Neuronal stem cell (in vitro differentiated cells): ENCODE measurements at regions not wholly inside any gene's neighbourhood (a gene's known extent, or its start where the extent isn't known, plus 50 kb on each side); places are given as distances from the start of the nearest gene placed in this dataset.

Experiments used
- DNase-seq: peaks from one replicate; pipeline ENCODE4 v3.0.0-alpha.2; 2013; ENCODE audit warnings: low spot score
- H2AFZ ChIP-seq: one replicate; pipeline ENCODE4 v1.6.1; 2013; ENCODE audit warnings: mild to moderate bottlenecking, low read length, inconsistent platforms
- H2AK5ac ChIP-seq: 2 replicates; pipeline ENCODE4 v1.6.1; 2013; ENCODE audit warnings: low read depth, mild to moderate bottlenecking, inconsistent platforms, low read length, moderate library complexity, mixed read lengths
- H2BK120ac ChIP-seq: 2 replicates; pipeline ENCODE4 v1.6.1; 2013; ENCODE audit warnings: low read depth, mild to moderate bottlenecking, inconsistent platforms, low read length, moderate library complexity, mixed read lengths
- H2BK12ac ChIP-seq: one replicate; pipeline ENCODE4 v1.6.1; 2013; ENCODE audit warnings: low read length, inconsistent platforms
- H2BK15ac ChIP-seq: 2 replicates; pipeline ENCODE4 v1.6.1; 2013; ENCODE audit warnings: mild to moderate bottlenecking, low read length, inconsistent platforms, mixed read lengths
- H2BK5ac ChIP-seq: one replicate; pipeline ENCODE4 v1.6.1; 2013; ENCODE audit warnings: inconsistent platforms, mild to moderate bottlenecking, low read length, moderate library complexity
- H3K14ac ChIP-seq: one replicate; pipeline ENCODE4 v1.6.1; 2013; ENCODE audit warnings: low read length, inconsistent platforms
- H3K18ac ChIP-seq: 2 replicates; pipeline ENCODE4 v1.6.1; 2013; ENCODE audit warnings: low read length, inconsistent platforms
- H3K23ac ChIP-seq: 2 replicates; pipeline ENCODE4 v1.6.1; 2013; ENCODE audit warnings: low read depth, mild to moderate bottlenecking, mixed read lengths, low read length, inconsistent platforms; ENCODE audit not compliant: poor library complexity
- H3K27ac ChIP-seq: replicated peaks from 3 replicates; pipeline ENCODE4 v1.5.1; 2013; ENCODE audit warnings: low read length, inconsistent platforms
- H3K27me3 ChIP-seq, 3 experiments: 2 replicates each; pipeline ENCODE4 v1.6.1; 2013; ENCODE audit warnings: low read length in 3 of 3, mild to moderate bottlenecking in 2 of 3, inconsistent platforms in 1 of 3, low read depth in 1 of 3, mixed read lengths in 1 of 3, moderate library complexity in 1 of 3; ENCODE audit not compliant: control insufficient read depth in 3 of 3, insufficient read depth in 3 of 3
- H3K36me3 ChIP-seq, 2 donors: replicated peaks in 1 of 2; 2 replicates each; pipeline ENCODE4 v1.6.1; 2013; ENCODE audit warnings: low read length in 2 of 2; ENCODE audit not compliant: control insufficient read depth in 2 of 2, insufficient read depth in 2 of 2
- H3K4ac ChIP-seq: 2 replicates; pipeline ENCODE4 v1.6.1; 2013; ENCODE audit warnings: inconsistent platforms, mild to moderate bottlenecking, low read length, moderate library complexity
- H3K4me1 ChIP-seq, 2 donors: 1 replicate in 1 of 2; 2 replicates in 1 of 2; pipeline ENCODE4 v1.6.1; 2013; ENCODE audit warnings: low read length in 2 of 2, low read depth in 1 of 2; ENCODE audit not compliant: control insufficient read depth in 2 of 2, insufficient read depth in 1 of 2
- H3K4me2 ChIP-seq: one replicate; pipeline ENCODE4 v1.6.1; 2013; ENCODE audit warnings: mild to moderate bottlenecking, low read length, inconsistent platforms; ENCODE audit not compliant: insufficient read depth, poor library complexity, severe bottlenecking
- H3K4me3 ChIP-seq, 2 donors: 2 replicates each; pipeline ENCODE4 v1.5.1; 2013; ENCODE audit warnings: low read length in 2 of 2, mild to moderate bottlenecking in 2 of 2, inconsistent platforms in 1 of 2, moderate library complexity in 1 of 2
- H3K79me1 ChIP-seq: one replicate; pipeline ENCODE4 v1.6.1; 2013; ENCODE audit warnings: low read depth, mild to moderate bottlenecking, inconsistent platforms, low read length, moderate library complexity
- H3K9ac ChIP-seq: one replicate; pipeline ENCODE4 v1.6.1; 2013; ENCODE audit warnings: mild to moderate bottlenecking, low read depth, low read length, inconsistent platforms; ENCODE audit not compliant: poor library complexity
- H3K9me3 ChIP-seq, 2 donors: replicated peaks in 1 of 2; 2 replicates each; pipeline versions ENCODE3 to v1.6.1; 2013; ENCODE audit warnings: low read length in 2 of 2, mild to moderate bottlenecking in 2 of 2, inconsistent platforms in 1 of 2, low read depth in 1 of 2, mixed read lengths in 1 of 2, moderate library complexity in 1 of 2; ENCODE audit not compliant: control insufficient read depth in 2 of 2, insufficient read depth in 1 of 2
- H4K8ac ChIP-seq: one replicate; pipeline ENCODE4 v1.6.1; 2013; ENCODE audit warnings: low read depth, mild to moderate bottlenecking, inconsistent platforms, low read length, moderate library complexity
- H4K91ac ChIP-seq: one replicate; pipeline ENCODE4 v1.6.1; 2013; ENCODE audit warnings: low read length, low read depth, mild to moderate bottlenecking, inconsistent platforms; ENCODE audit not compliant: poor library complexity
- WGBS, 2 donors: extraction: QIAGEN DNeasy Blood & Tissue Kit; methylation state at CpG; one replicate each; pipeline ENCODE4 v1.1.7; 2013; ENCODE audit warnings: missing lambda C conversion rate in 2 of 2, mixed read lengths in 1 of 2; ENCODE audit not compliant: insufficient read length in 2 of 2, insufficient replicate concordance in 1 of 2; ENCODE audit errors: extremely low coverage in 2 of 2; 5-methylcytosine and 5-hydroxymethylcytosine counted together

GRCh38 chr12:76247026-76247646 lies 101.1 kb downstream of the BBS10 start:
- no peak overlapping the region for H2BK15ac ChIP-seq
- no peak overlapping the region for H3K9ac ChIP-seq
- H3K27ac ChIP-seq = no peak overlapping the region
- H3K9me3 ChIP-seq = no peaks in the 10 kb centered on the region
- no peak overlapping the region for H4K8ac ChIP-seq
- no peaks in the 10 kb centered on the region for H3K27me3 ChIP-seq
- no peak overlapping the region for H2AFZ ChIP-seq
- no peak overlapping the region for H3K4me3 ChIP-seq
- H2BK5ac ChIP-seq = no peak overlapping the region
- H3K23ac ChIP-seq = no peak overlapping the region
- no peak overlapping the region for H4K91ac ChIP-seq
- no peak overlapping the region for H2AK5ac ChIP-seq
- no peak overlapping the region for H3K18ac ChIP-seq
- H3K36me3 ChIP-seq = no peaks in the 10 kb centered on the region
- no CpG with 5 or more reads among the region's 4 CpGs for WGBS, 2 donors
- DNase-seq = no peak
- no peak overlapping the region for H3K4ac ChIP-seq
- H3K14ac ChIP-seq = no peak overlapping the region
- no peak overlapping the region for H2BK120ac ChIP-seq
- peaks cover 0 to 5% of the 10 kb centered on the region in 2 donors for H3K4me1 ChIP-seq
- H3K79me1 ChIP-seq = no peaks in the 10 kb centered on the region
- no peak overlapping the region for H2BK12ac ChIP-seq
- H3K4me2 ChIP-seq = no peak overlapping the region

GRCh38 chr12:76246611-76247010 lies 101.6 kb downstream of the BBS10 start:
- no peaks in the 10 kb centered on the region for H3K36me3 ChIP-seq
- no peak overlapping the region for H3K27ac ChIP-seq
- H2BK15ac ChIP-seq = no peak overlapping the region
- no peak overlapping the region for H3K18ac ChIP-seq
- no peak overlapping the region for H4K91ac ChIP-seq
- no peak overlapping the region for H3K4ac ChIP-seq
- H2BK5ac ChIP-seq = no peak overlapping the region
- no peak overlapping the region for H3K4me2 ChIP-seq
- H3K27me3 ChIP-seq = no peaks in the 10 kb centered on the region
- H3K9ac ChIP-seq = no peak overlapping the region
- no peak overlapping the region for H2BK120ac ChIP-seq
- peaks cover 0 to 5% of the 10 kb centered on the region in 2 donors for H3K4me1 ChIP-seq
- H2BK12ac ChIP-seq = no peak overlapping the region
- H3K9me3 ChIP-seq = no peaks in the 10 kb centered on the region
- H2AFZ ChIP-seq = no peak overlapping the region
- H4K8ac ChIP-seq = no peak overlapping the region
- no CpG with 5 or more reads among the region's 2 CpGs for WGBS, 2 donors
- no peak overlapping the region for H3K4me3 ChIP-seq
- DNase-seq = no peak
- no peak overlapping the region for H2AK5ac ChIP-seq
- H3K79me1 ChIP-seq = no peaks in the 10 kb centered on the region
- H3K14ac ChIP-seq = no peak overlapping the region
- no peak overlapping the region for H3K23ac ChIP-seq

GRCh38 chr12:76244300-76244699 lies 103.9 kb downstream of the BBS10 start:
- Histone ChIP-seq H3K4me2 (no peak overlapping the region), H3K18ac (no peak overlapping the region), H3K9ac (no peak overlapping the region), H3K4ac (no peak overlapping the region), H3K14ac (no peak overlapping the region), H3K79me1 (no peaks in the 10 kb centered on the region), H3K27me3 (no peaks in the 10 kb centered on the region), H3K27ac (no peak overlapping the region), H2BK15ac (no peak overlapping the region), H4K8ac (no peak overlapping the region), H2BK12ac (no peak overlapping the region), H2BK120ac (no peak overlapping the region), H2AK5ac (no peak overlapping the region), H3K4me1 (no peaks in the 10 kb centered on the region), H3K4me3 (no peak overlapping the region), H4K91ac (no peak overlapping the region), H2BK5ac (no peak overlapping the region), H3K9me3 (peaks cover 0 to 3% of the 10 kb centered on the region in 2 donors), H2AFZ (no peak overlapping the region), H3K23ac (no peak overlapping the region), H3K36me3 (no peaks in the 10 kb centered on the region)
- DNase-seq = no peak
- no CpG with 5 or more reads among the region's 3 CpGs for WGBS, 2 donors

GRCh38 chr12:76242813-76243550 lies 105.2 kb downstream of the BBS10 start:
- no peak for DNase-seq
- no peak overlapping the region for H3K14ac ChIP-seq
- H3K4ac ChIP-seq = no peak overlapping the region
- no peak overlapping the region for H2AK5ac ChIP-seq
- H2AFZ ChIP-seq = no peak overlapping the region
- H2BK12ac ChIP-seq = no peak overlapping the region
- no peak overlapping the region for H4K91ac ChIP-seq
- H3K27me3 ChIP-seq = no peaks in the 10 kb centered on the region
- no peak overlapping the region for H3K23ac ChIP-seq
- H2BK15ac ChIP-seq = no peak overlapping the region
- no peak overlapping the region for H3K9ac ChIP-seq
- no peaks in the 10 kb centered on the region for H3K4me1 ChIP-seq
- H3K79me1 ChIP-seq = no peaks in the 10 kb centered on the region
- H3K27ac ChIP-seq = no peak overlapping the region
- no peaks in the 10 kb centered on the region for H3K36me3 ChIP-seq
- peaks cover 0 to 3% of the 10 kb centered on the region in 2 donors for H3K9me3 ChIP-seq
- H2BK120ac ChIP-seq = no peak overlapping the region
- no peak overlapping the region for H3K18ac ChIP-seq
- H3K4me2 ChIP-seq = no peak overlapping the region
- H2BK5ac ChIP-seq = no peak overlapping the region
- H3K4me3 ChIP-seq = no peak overlapping the region
- no peak overlapping the region for H4K8ac ChIP-seq
- no CpG with 5 or more reads among the region's 2 CpGs for WGBS, 2 donors
